GM21390 (cell line): ENCODE measurements at regions not wholly inside any gene's neighbourhood (a gene's known extent, or its start where the extent isn't known, plus 50 kb on each side); places are given as distances from the start of the nearest gene placed in this dataset.
"Not testable (repeated sequence)": the region's sequence is repeated elsewhere in the genome, so short reads cannot be mapped to it uniquely, and the experiment has no call there.

Source experiments
- ATAC-seq: cut with Tn5 transposase; IDR thresholded peaks from one replicate; pipeline ENCODE4 v1.9.1; 2021; ENCODE audit not compliant: unreplicated experiment

GRCh38 chr3:106071306-106071705 is 202.5 kb upstream of the CBLB start:
- ATAC-seq, result no peak

GRCh38 chr3:106072596-106072995 is 203.8 kb upstream of the CBLB start:
- not testable (repeated sequence) for ATAC-seq

GRCh38 chr3:106073806-106074205 is 205.0 kb upstream of the CBLB start:
- not testable (repeated sequence) for ATAC-seq

- not testable (repeated sequence) for ATAC-seq
These were observed 206.9 kb upstream of the CBLB start for GRCh38 chr3:106075731-106076130.

- ATAC-seq, result no peak
These were observed 209.8 kb upstream of the CBLB start for GRCh38 chr3:106078635-106079034.

GRCh38 chr3:106082616-106083015 is 213.8 kb upstream of the CBLB start:
- no peak for ATAC-seq

- peak; percentile 70 for ATAC-seq
These were observed 214.4 kb upstream of the CBLB start for GRCh38 chr3:106083207-106083606.

GRCh38 chr3:106083854-106084253 is 215.0 kb upstream of the CBLB start:
- no peak for ATAC-seq

- ATAC-seq, result no peak
These were observed 217.2 kb upstream of the CBLB start for GRCh38 chr3:106086038-106086437.

GRCh38 chr3:106086636-106087035 is 217.8 kb upstream of the CBLB start:
- no peak for ATAC-seq

GRCh38 chr3:106088304-106088703 is 219.5 kb upstream of the CBLB start:
- no peak for ATAC-seq

- ATAC-seq, result no peak
These were observed 220.1 kb upstream of the CBLB start for GRCh38 chr3:106088899-106089298.

GRCh38 chr3:106089806-106090205 is 221.0 kb upstream of the CBLB start:
- ATAC-seq, result no peak

GRCh38 chr3:106092792-106093191 is 224.0 kb upstream of the CBLB start:
- no peak for ATAC-seq

- no peak for ATAC-seq
These were observed 224.8 kb upstream of the CBLB start for GRCh38 chr3:106093616-106094015.

GRCh38 chr3:106097817-106098435 is 229.1 kb upstream of the CBLB start:
- no peak for ATAC-seq

- no peak for ATAC-seq
These were observed 234.6 kb upstream of the CBLB start for GRCh38 chr3:106103383-106103782.

- ATAC-seq, result no peak
These were observed 235.3 kb upstream of the CBLB start for GRCh38 chr3:106104078-106104477.

- ATAC-seq, result no peak
These were observed 240.1 kb upstream of the CBLB start for GRCh38 chr3:106108925-106109324.

GRCh38 chr3:106112561-106112960 is 243.7 kb upstream of the CBLB start:
- ATAC-seq, result not testable (repeated sequence)

GRCh38 chr3:106113747-106114146 is 244.9 kb upstream of the CBLB start:
- no peak for ATAC-seq

- no peak for ATAC-seq
These were observed 245.4 kb upstream of the CBLB start for GRCh38 chr3:106114220-106114619.

GRCh38 chr3:106114848-106115247 is 246.0 kb upstream of the CBLB start:
- no peak for ATAC-seq
